H1 (cell line): ENCODE measurements at regions not wholly inside any gene's neighbourhood (a gene's known extent, or its start where the extent isn't known, plus 50 kb on each side); places are given as distances from the start of the nearest gene placed in this dataset.

ENCODE experiments used
- CHD7 ChIP-seq: fragments of 300-600 bp; sonication (generic); IDR thresholded peaks from 2 replicates; pipeline ENCODE4 v1.7.1; 2012; ENCODE audit warnings: low read length, moderate library complexity, mild to moderate bottlenecking, inconsistent platforms; ENCODE audit not compliant: insufficient replicate concordance
- HDAC6 ChIP-seq: IDR thresholded peaks from one replicate; pipeline ENCODE4 v1.7.1; 2012; ENCODE audit warnings: low read depth, mild to moderate bottlenecking, inconsistent platforms, low read length, moderate library complexity
- SUZ12 ChIP-seq: fragments of 200-600 bp; sonication (generic); IDR thresholded peaks from 2 replicates; pipeline ENCODE4 v1.6.1; 2012; ENCODE audit warnings: mild to moderate bottlenecking, inconsistent platforms, low read length, moderate library complexity, mixed read lengths

- TF ChIP-seq HDAC6 (no peak), CHD7 (no peak), SUZ12 (no peak)
These were observed 228.4 kb upstream of the SOX5 start (continued) for GRCh38 chr12:24177889-24178288.
